DND-41 (cell line): ENCODE measurements at regions not wholly inside any gene's neighbourhood (a gene's known extent, or its start where the extent isn't known, plus 50 kb on each side); places are given as distances from the start of the nearest gene placed in this dataset.

Experiments
- ATAC-seq: fragments of 200-7000 bp; cut with Tn5 transposase; 3 replicates; pipeline ENCODE4 v1.9.1; 2021; ENCODE audit warnings: low read depth; ENCODE audit not compliant: insufficient read depth
- DNase-seq: peaks from one replicate; pipeline ENCODE4 v3.0.0-alpha.2; 2020
- H2AFZ ChIP-seq: 2 replicates; pipeline ENCODE4 v1.6.0; 2012; ENCODE audit warnings: low read depth, low read length
- H3K27ac ChIP-seq: 2 replicates; pipeline ENCODE4 v1.5.1; 2012; ENCODE audit warnings: low read length, inconsistent platforms
- H3K27me3 ChIP-seq: fragments of 200-600 bp; sonication (generic); 2 replicates; pipeline ENCODE4 v1.6.0; 2012; ENCODE audit warnings: low read length, mild to moderate bottlenecking, inconsistent platforms; ENCODE audit not compliant: insufficient read depth, poor library complexity
- H3K36me3 ChIP-seq: 2 replicates; pipeline ENCODE4 v1.5.1; 2012; ENCODE audit warnings: low read length, inconsistent platforms; ENCODE audit not compliant: insufficient read depth
- H3K4me1 ChIP-seq: 2 replicates; pipeline ENCODE4 v1.5.1; 2012; ENCODE audit warnings: mild to moderate bottlenecking, low read length; ENCODE audit not compliant: insufficient read depth
- H3K4me2 ChIP-seq: 2 replicates; pipeline ENCODE4 v1.6.0; 2012; ENCODE audit warnings: mild to moderate bottlenecking, moderate library complexity, low read length, inconsistent platforms; ENCODE audit not compliant: insufficient read depth
- H3K4me3 ChIP-seq, 2 experiments: fragments of 200-600 bp in 1 of 2; shearing (Covaris generic) in 1 of 2; 2 replicates each; pipeline ENCODE4 v1.5.1; 2012 to 2016; ENCODE audit warnings: inconsistent platforms in 2 of 2, low read length in 2 of 2, mild to moderate bottlenecking in 2 of 2, low read depth in 1 of 2, moderate library complexity in 1 of 2
- H3K79me2 ChIP-seq: 2 replicates; pipeline ENCODE4 v1.6.0; 2012; ENCODE audit warnings: low read length, inconsistent platforms; ENCODE audit not compliant: insufficient read depth
- H3K9ac ChIP-seq: 2 replicates; pipeline ENCODE4 v1.6.0; 2012; ENCODE audit warnings: low read depth, mild to moderate bottlenecking, inconsistent platforms, low read length, moderate library complexity
- H3K9me3 ChIP-seq: 2 replicates; pipeline ENCODE4 v1.5.1; 2012; ENCODE audit warnings: low read length, moderate library complexity, mild to moderate bottlenecking, inconsistent platforms; ENCODE audit not compliant: insufficient read depth, severe bottlenecking
- H4K20me1 ChIP-seq: 2 replicates; pipeline ENCODE4 v1.6.0; 2012; ENCODE audit warnings: low read length; ENCODE audit not compliant: insufficient read depth
- CTCF ChIP-seq: IDR thresholded peaks from 2 replicates; pipeline ENCODE4 v1.5.1; 2012; ENCODE audit warnings: borderline replicate concordance, low read length, moderate library complexity, mild to moderate bottlenecking; ENCODE audit not compliant: poor library complexity, severe bottlenecking; ENCODE audit errors: extremely low read depth
- EZH2 ChIP-seq: IDR thresholded peaks from 3 replicates; pipeline ENCODE4 v1.6.1; 2012; ENCODE audit warnings: borderline replicate concordance, low read depth, mild to moderate bottlenecking, moderate library complexity, low read length, inconsistent platforms; ENCODE audit not compliant: severe bottlenecking

- no peak for DNase-seq
- Histone ChIP-seq H3K79me2 (no peaks in the 10 kb centered on the region), H3K4me1 (no peaks in the 10 kb centered on the region), H3K4me2 (no peak overlapping the region), H3K27ac (no peak overlapping the region), H3K4me3 (no peak overlapping the region), H3K9me3 (peaks cover 5% of the 10 kb centered on the region), H3K36me3 (no peaks in the 10 kb centered on the region), H2AFZ (no peak overlapping the region), H3K9ac (no peak overlapping the region), H3K27me3 (no peaks in the 10 kb centered on the region), H4K20me1 (no peaks in the 10 kb centered on the region)
- TF ChIP-seq CTCF (no peak), EZH2 (no peak)
- no peak for ATAC-seq
Observed at GRCh38 chr2:147589127-147589526, 255.7 kb upstream of the ACVR2A start.

- no peak for DNase-seq
- no peak overlapping the region for H3K4me2 ChIP-seq
- H3K36me3 ChIP-seq, result no peaks in the 10 kb centered on the region
- H2AFZ ChIP-seq, result no peak overlapping the region
- no peaks in the 10 kb centered on the region for H3K4me1 ChIP-seq
- TF ChIP-seq CTCF (no peak), EZH2 (no peak)
- H3K4me3 ChIP-seq, result no peak overlapping the region
- no peaks in the 10 kb centered on the region for H3K79me2 ChIP-seq
- H3K9me3 ChIP-seq, result peaks cover 5% of the 10 kb centered on the region
- H3K27me3 ChIP-seq, result no peaks in the 10 kb centered on the region
- no peak overlapping the region for H3K9ac ChIP-seq
- no peaks in the 10 kb centered on the region for H4K20me1 ChIP-seq
- no peak for ATAC-seq
- no peak overlapping the region for H3K27ac ChIP-seq
Observed at GRCh38 chr2:147588191-147588590, 256.6 kb upstream of the ACVR2A start.

- TF ChIP-seq CTCF (no peak), EZH2 (no peak)
- no peak for ATAC-seq
- Histone ChIP-seq H3K9me3 (no peaks in the 10 kb centered on the region), H3K4me3 (no peak overlapping the region), H4K20me1 (no peaks in the 10 kb centered on the region), H3K4me2 (no peak overlapping the region), H2AFZ (no peak overlapping the region), H3K27ac (no peak overlapping the region), H3K9ac (no peak overlapping the region), H3K4me1 (no peaks in the 10 kb centered on the region), H3K36me3 (no peaks in the 10 kb centered on the region), H3K27me3 (no peaks in the 10 kb centered on the region), H3K79me2 (no peaks in the 10 kb centered on the region)
- no peak for DNase-seq
Observed at GRCh38 chr2:147578529-147578928, 266.3 kb upstream of the ACVR2A start.

GRCh38 chr2:147577998-147578380 lies 266.8 kb upstream of the ACVR2A start:
- Histone ChIP-seq H2AFZ (no peak overlapping the region), H3K9me3 (no peaks in the 10 kb centered on the region), H3K9ac (no peak overlapping the region), H3K27ac (no peak overlapping the region), H3K79me2 (no peaks in the 10 kb centered on the region), H3K27me3 (no peaks in the 10 kb centered on the region), H3K4me3 (no peak overlapping the region), H3K36me3 (no peaks in the 10 kb centered on the region), H3K4me2 (no peak overlapping the region), H3K4me1 (no peaks in the 10 kb centered on the region), H4K20me1 (no peaks in the 10 kb centered on the region)
- DNase-seq (no peak), ATAC-seq (no peak)
- no peak for TF ChIP-seq EZH2
